PC-9 (cell line): ENCODE measurements at regions not wholly inside any gene's neighbourhood (a gene's known extent, or its start where the extent isn't known, plus 50 kb on each side); places are given as distances from the start of the nearest gene placed in this dataset.
A peak's percentile ranks its signal among the peaks of the same experiment; 100 is the strongest.

ENCODE experiments used
- BruUV-seq: library from RNA; stranded (reverse); fragments of 400-500 nt; replicated peaks from 2 replicates; lab custom pipeline; 2021; lab: Mats Ljungman, UMichigan
- CTCF ChIA-PET: fragments of 300-600 bp; sonication (Branson Sonifier 250); formaldehyde crosslinking; loops from one replicate; lab custom pipeline; 2022; ENCODE audit warnings: antibody characterized with exemption; lab: Charles Lee
- POLR2A ChIA-PET: fragments of 300-600 bp; sonication (Branson Sonifier 250); formaldehyde crosslinking; loops from one replicate; lab custom pipeline; 2022; ENCODE audit warnings: antibody characterized with exemption; ENCODE audit not compliant: unreplicated experiment; lab: Charles Lee
- DNase-seq, 2 experiments: peaks; one replicate each; pipeline versions ENCODE4 v3.0.0 to v3.0.0-alpha.2; 2015 to 2022; ENCODE audit warnings: mixed read lengths in 1 of 2
- H2AFZ ChIP-seq: fragments of 200-600 bp; sonication (generic); 2 replicates; pipeline ENCODE4 v1.8.1; 2017; ENCODE audit warnings: antibody characterized with exemption
- H3F3A ChIP-seq: fragments of 200-600 bp; sonication (generic); 2 replicates; pipeline ENCODE4 v1.8.1; 2017; ENCODE audit warnings: antibody characterized with exemption, mild to moderate bottlenecking, low read depth; ENCODE audit not compliant: insufficient read depth
- H3K27ac ChIP-seq: fragments of 200-600 bp; sonication (generic); 2 replicates; pipeline ENCODE4 v1.6.1; 2016; ENCODE audit warnings: mixed run types
- H3K27me3 ChIP-seq: fragments of 200-600 bp; sonication (generic); 2 replicates; pipeline ENCODE4 v1.6.1; 2016; ENCODE audit warnings: low read depth, mixed run types; ENCODE audit not compliant: insufficient read depth
- H3K36me3 ChIP-seq: fragments of 200-600 bp; sonication (generic); 2 replicates; pipeline ENCODE4 v1.6.1; 2016; ENCODE audit warnings: low read depth, mixed run types
- H3K4me1 ChIP-seq: fragments of 200-600 bp; sonication (generic); replicated peaks from 2 replicates; pipeline ENCODE4 v1.6.1; 2016; ENCODE audit warnings: mixed run types; ENCODE audit not compliant: insufficient read depth
- H3K4me2 ChIP-seq: fragments of 200-600 bp; sonication (generic); 2 replicates; pipeline ENCODE4 v1.6.1; 2017; ENCODE audit warnings: mixed run types
- H3K4me3 ChIP-seq: fragments of 200-600 bp; sonication (generic); 2 replicates; pipeline ENCODE4 v1.6.1; 2016; ENCODE audit warnings: mixed run types
- H3K79me2 ChIP-seq: fragments of 200-600 bp; sonication (generic); 2 replicates; pipeline ENCODE4 v1.6.1; 2017; ENCODE audit warnings: low read depth, mixed run types
- H3K9me2 ChIP-seq: fragments of 200-600 bp; sonication (generic); 2 replicates; pipeline ENCODE4 v1.8.1; 2017; ENCODE audit warnings: mild to moderate bottlenecking; ENCODE audit not compliant: insufficient read depth
- H3K9me3 ChIP-seq: fragments of 200-600 bp; sonication (generic); 2 replicates; pipeline ENCODE4 v1.8.1; 2016; ENCODE audit warnings: low read depth; ENCODE audit not compliant: insufficient read depth
- H4K20me1 ChIP-seq: fragments of 200-600 bp; sonication (generic); 2 replicates; pipeline ENCODE4 v1.8.1; 2017; ENCODE audit not compliant: insufficient read depth
- CTCF ChIP-seq: fragments of 200-600 bp; sonication (generic); conservative IDR thresholded peaks from 2 replicates; pipeline ENCODE4 v1.6.1; 2017; ENCODE audit warnings: mixed run types, antibody characterized with exemption, mild to moderate bottlenecking, moderate library complexity
- EZH2 ChIP-seq: fragments of 200-600 bp; sonication (generic); IDR thresholded peaks from 2 replicates; pipeline ENCODE4 v1.8.0; 2017; ENCODE audit warnings: antibody characterized with exemption, low read depth
- intact Hi-C: fragments of 100-400 bp; cut with micrococcal nuclease; formaldehyde crosslinking; loops from one replicate; pipeline ENCODE4 v1.10.0; 2022; ENCODE audit not compliant: unreplicated experiment

DNA sequence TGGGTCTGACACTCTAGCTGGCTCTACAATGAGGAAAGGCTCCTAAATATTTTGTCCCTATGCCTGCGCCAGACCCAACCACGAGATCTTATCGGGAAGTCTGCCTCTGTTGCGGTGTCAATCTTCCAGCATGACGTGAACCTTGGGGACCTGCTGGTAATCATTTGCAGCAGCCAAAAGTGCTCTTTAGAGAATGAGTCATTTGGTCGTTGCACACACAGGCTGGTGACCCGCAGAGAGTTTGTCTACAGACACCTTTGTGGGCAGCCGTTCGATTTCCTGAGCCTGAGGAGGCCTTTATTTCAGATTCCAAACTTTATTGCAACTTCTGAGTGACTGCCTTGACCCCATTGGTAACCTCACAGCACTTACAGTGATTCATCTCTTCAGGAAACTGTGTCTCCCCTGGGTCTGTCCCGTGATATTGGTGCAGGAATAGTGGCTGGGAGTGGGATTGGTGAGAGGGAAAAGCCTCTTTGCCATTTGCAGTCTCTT lies 326.1 kb downstream of the NSG2 start:
- intact Hi-C loops: no loop called here
- H3K4me1 ChIP-seq: peaks cover 17% of the 10 kb centered on the region
- H3K4me3 ChIP-seq: no peak overlapping the region
- H3K36me3 ChIP-seq: no peaks in the 10 kb centered on the region
- no peak for TF ChIP-seq CTCF
- no peak for TF ChIP-seq EZH2
- no peak overlapping the region for H2AFZ ChIP-seq
- H4K20me1 ChIP-seq: no peaks in the 10 kb centered on the region
- no peaks in the 10 kb centered on the region; the same call in 1 of the 2 replicates for H3K27me3 ChIP-seq
- ChIA-PET POLR2A (no interaction called here), CTCF (no interaction called here)
- no peaks in the 10 kb centered on the region for H3K9me3 ChIP-seq
- H3K27ac ChIP-seq: peak overlapping the region; percentile 56
- H3K4me2 ChIP-seq: peak overlapping the region; percentile 30
- peak; percentile 47 to 79 for DNase-seq
- peaks cover 3% of the 10 kb centered on the region; the same call in 1 of the 2 replicates for H3F3A ChIP-seq
- BruUV-seq: no TSS peak
- H3K79me2 ChIP-seq: no peaks in the 10 kb centered on the region
- H3K9me2 ChIP-seq: no peaks in the 10 kb centered on the region

DNA sequence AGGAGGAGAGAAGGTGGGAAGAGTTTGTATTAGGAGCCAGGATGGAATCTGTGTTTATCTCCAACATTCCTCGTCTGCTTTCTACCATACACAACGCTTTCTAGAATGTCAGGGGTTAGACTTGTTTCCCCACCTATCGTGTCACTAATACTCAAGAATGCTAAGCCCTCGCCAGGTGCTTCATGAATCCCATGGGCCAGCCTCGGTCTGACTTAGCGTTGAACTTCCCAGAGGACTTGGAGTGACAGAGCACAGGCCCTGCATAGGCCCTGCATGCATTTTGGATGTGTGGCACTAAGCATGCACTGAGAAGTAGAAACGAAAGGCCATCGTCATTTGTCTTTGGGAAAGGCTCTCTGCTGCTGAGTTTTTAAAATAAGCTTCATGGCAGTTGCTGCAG lies 328.7 kb downstream of the NSG2 start:
- no peak for DNase-seq
- no peaks in the 10 kb centered on the region for H3K36me3 ChIP-seq
- TF ChIP-seq CTCF (no peak), EZH2 (no peak)
- H3K4me3 ChIP-seq: no peak overlapping the region
- no peaks in the 10 kb centered on the region for H3K9me3 ChIP-seq
- no peaks in the 10 kb centered on the region for H4K20me1 ChIP-seq
- no peaks in the 10 kb centered on the region; the same call in 1 of the 2 replicates for H3K27me3 ChIP-seq
- peaks cover 17% of the 10 kb centered on the region for H3K4me1 ChIP-seq
- H3K79me2 ChIP-seq: no peaks in the 10 kb centered on the region
- no peak overlapping the region for H3K27ac ChIP-seq
- BruUV-seq: no TSS peak
- peaks cover 3% of the 10 kb centered on the region; the same call in 1 of the 2 replicates for H3F3A ChIP-seq
- no peak overlapping the region for H2AFZ ChIP-seq
- no peak overlapping the region for H3K4me2 ChIP-seq
- intact Hi-C loops: no loop called here
- H3K9me2 ChIP-seq: no peaks in the 10 kb centered on the region
- CTCF ChIA-PET: no interaction called here
- POLR2A ChIA-PET: no interaction called here

DNA sequence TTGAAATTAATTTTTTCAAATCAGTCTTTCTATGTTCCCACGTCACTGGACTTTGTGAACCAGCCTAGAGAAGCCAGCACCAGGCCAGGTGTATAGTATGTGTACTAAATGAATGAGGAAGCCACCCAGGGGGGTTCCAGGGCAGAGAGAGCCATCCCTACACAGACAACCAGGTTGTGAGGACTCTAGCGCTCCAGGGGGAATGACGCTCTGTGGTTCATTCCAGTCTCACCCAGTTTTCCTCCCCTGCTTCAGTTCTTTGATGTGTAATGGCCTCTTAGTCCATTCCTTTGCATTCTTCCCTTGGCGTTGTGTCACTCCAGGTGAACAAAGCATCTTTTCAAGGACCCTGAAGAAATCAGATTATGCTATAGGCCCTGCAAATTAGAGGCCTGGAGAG lies 330.6 kb downstream of the NSG2 start:
- peaks cover 3% of the 10 kb centered on the region; the same call in 1 of the 2 replicates for H3F3A ChIP-seq
- TF ChIP-seq EZH2 (no peak), CTCF (no peak)
- intact Hi-C loops: no loop called here
- no peaks in the 10 kb centered on the region for H3K9me2 ChIP-seq
- POLR2A ChIA-PET: no interaction called here
- CTCF ChIA-PET: no interaction called here
- H3K4me1 ChIP-seq: peaks cover 14% of the 10 kb centered on the region
- H3K4me3 ChIP-seq: no peak overlapping the region
- no peak for DNase-seq
- H3K27ac ChIP-seq: no peak overlapping the region
- no peaks in the 10 kb centered on the region for H3K79me2 ChIP-seq
- no peaks in the 10 kb centered on the region for H3K36me3 ChIP-seq
- no TSS peak for BruUV-seq
- H3K4me2 ChIP-seq: no peak overlapping the region
- H3K9me3 ChIP-seq: no peaks in the 10 kb centered on the region
- H3K27me3 ChIP-seq: no peaks in the 10 kb centered on the region; the same call in 1 of the 2 replicates
- H2AFZ ChIP-seq: no peak overlapping the region
- no peaks in the 10 kb centered on the region for H4K20me1 ChIP-seq
